H9 (cell line): ENCODE measurements at regions not wholly inside any gene's neighbourhood (a gene's known extent, or its start where the extent isn't known, plus 50 kb on each side); places are given as distances from the start of the nearest gene placed in this dataset.

ENCODE experiments used
- DNase-seq: peaks from one replicate; pipeline ENCODE4 v3.0.0-alpha.2; 2017
- H2AFZ ChIP-seq: one replicate; pipeline ENCODE4 v1.6.1; 2013; ENCODE audit warnings: mild to moderate bottlenecking, low read length, control low read depth, moderate library complexity
- H2AK5ac ChIP-seq: 2 replicates; pipeline ENCODE4 v1.6.1; 2013; ENCODE audit warnings: low read length, control low read depth, mixed read lengths; ENCODE audit not compliant: insufficient read length
- H2BK120ac ChIP-seq: one replicate; pipeline ENCODE4 v1.6.1; 2013; ENCODE audit warnings: low read depth, mild to moderate bottlenecking, low read length, control low read depth, inconsistent platforms; ENCODE audit not compliant: poor library complexity, severe bottlenecking
- H2BK12ac ChIP-seq: 2 replicates; pipeline ENCODE4 v1.6.1; 2013; ENCODE audit warnings: low read length, control low read depth, mixed read lengths, low read depth; ENCODE audit not compliant: insufficient read length
- H2BK15ac ChIP-seq: 2 replicates; pipeline ENCODE4 v1.6.1; 2013; ENCODE audit warnings: low read depth, low read length, control low read depth
- H2BK20ac ChIP-seq: one replicate; pipeline ENCODE4 v1.6.1; 2013; ENCODE audit warnings: low read depth, mild to moderate bottlenecking, low read length, control low read depth, inconsistent platforms; ENCODE audit not compliant: poor library complexity, severe bottlenecking
- H2BK5ac ChIP-seq: 2 replicates; pipeline ENCODE4 v1.6.1; 2013; ENCODE audit warnings: low read length, control low read depth, mixed read lengths; ENCODE audit not compliant: insufficient read length
- H3K14ac ChIP-seq: 2 replicates; pipeline ENCODE4 v1.6.1; 2013; ENCODE audit warnings: low read length, control low read depth; ENCODE audit not compliant: insufficient read depth
- H3K18ac ChIP-seq: 2 replicates; pipeline ENCODE4 v1.6.1; 2013; ENCODE audit warnings: low read depth, mild to moderate bottlenecking, mixed read lengths, low read length, control low read depth; ENCODE audit not compliant: insufficient read length
- H3K23ac ChIP-seq: 2 replicates; pipeline ENCODE4 v1.6.1; 2013; ENCODE audit warnings: low read length, control low read depth, mixed read lengths, low read depth; ENCODE audit not compliant: insufficient read length
- H3K23me2 ChIP-seq: 2 replicates; pipeline ENCODE4 v1.6.1; 2013; ENCODE audit warnings: low read depth, mild to moderate bottlenecking, mixed read lengths, low read length, control low read depth; ENCODE audit not compliant: insufficient read length, poor library complexity, severe bottlenecking
- H3K27ac ChIP-seq: 2 replicates; pipeline ENCODE4 v1.5.1; 2013; ENCODE audit warnings: low read length, control low read depth, mixed read lengths, low read depth; ENCODE audit not compliant: insufficient read length
- H3K27me3 ChIP-seq: 2 replicates; pipeline ENCODE4 v1.6.1; 2013; ENCODE audit warnings: low read length, control low read depth, inconsistent platforms; ENCODE audit not compliant: insufficient read depth
- H3K4ac ChIP-seq: 2 replicates; pipeline ENCODE4 v1.6.1; 2013; ENCODE audit warnings: low read depth, mild to moderate bottlenecking, control low read depth, inconsistent platforms, low read length, moderate library complexity
- H3K4me1 ChIP-seq: 2 replicates; pipeline ENCODE4 v1.6.1; 2013; ENCODE audit warnings: low read length, control low read depth, inconsistent platforms; ENCODE audit not compliant: insufficient read depth
- H3K4me2 ChIP-seq: 2 replicates; pipeline ENCODE4 v1.6.1; 2013; ENCODE audit warnings: low read length, control low read depth, mixed read lengths; ENCODE audit not compliant: insufficient read length, insufficient read depth
- H3K56ac ChIP-seq: 2 replicates; pipeline ENCODE4 v1.6.1; 2013; ENCODE audit warnings: low read depth, mild to moderate bottlenecking, mixed read lengths, low read length, control low read depth; ENCODE audit not compliant: insufficient read length
- H3K79me1 ChIP-seq: 2 replicates; pipeline ENCODE4 v1.6.1; 2013; ENCODE audit warnings: low read depth, mild to moderate bottlenecking, moderate library complexity, low read length, control low read depth, inconsistent platforms; ENCODE audit not compliant: insufficient read depth, poor library complexity, severe bottlenecking
- H3K79me2 ChIP-seq: 2 replicates; pipeline ENCODE4 v1.6.1; 2013; ENCODE audit warnings: low read length, control low read depth, inconsistent platforms; ENCODE audit not compliant: insufficient read depth
- H3K9ac ChIP-seq: 2 replicates; pipeline ENCODE4 v1.6.1; 2013; ENCODE audit warnings: low read length, control low read depth, mixed read lengths; ENCODE audit not compliant: insufficient read length; ENCODE audit errors: extremely low read depth
- H3K9me3 ChIP-seq: one replicate; pipeline ENCODE4 v1.6.1; 2013; ENCODE audit warnings: low read depth, low read length, inconsistent platforms; ENCODE audit not compliant: control insufficient read depth
- H3T11ph ChIP-seq: one replicate; pipeline ENCODE4 v1.6.1; 2013; ENCODE audit warnings: mild to moderate bottlenecking, low read length, control low read depth, inconsistent platforms
- H4K20me1 ChIP-seq: one replicate; pipeline ENCODE4 v1.6.1; 2013; ENCODE audit not compliant: control insufficient read depth, insufficient read length, insufficient read depth
- H4K5ac ChIP-seq: 2 replicates; pipeline ENCODE4 v1.6.1; 2013; ENCODE audit warnings: low read depth, mild to moderate bottlenecking, mixed read lengths, low read length, control low read depth; ENCODE audit not compliant: insufficient read length
- H4K8ac ChIP-seq: replicated peaks from 2 replicates; pipeline ENCODE4 v1.6.1; 2013; ENCODE audit warnings: low read length, control low read depth, mixed read lengths, low read depth; ENCODE audit not compliant: insufficient read length
- H4K91ac ChIP-seq: 2 replicates; pipeline ENCODE4 v1.6.1; 2013; ENCODE audit warnings: low read depth, mild to moderate bottlenecking, moderate library complexity, mixed read lengths, low read length, control low read depth; ENCODE audit not compliant: insufficient read length
- H3K27ac Mint-ChIP-seq, 3 experiments: 2 replicates in 2 of 3; 3 replicates in 1 of 3; pipeline ENCODE4 v1.8.0; 2020 to 2021; ENCODE audit warnings: mixed read lengths in 3 of 3, mild to moderate bottlenecking in 1 of 3, moderate library complexity in 1 of 3
- H3K27me3 Mint-ChIP-seq: 2 replicates; pipeline ENCODE4 v1.8.0; 2021; ENCODE audit warnings: low read depth, mild to moderate bottlenecking, moderate library complexity, mixed read lengths
- H3K36me3 Mint-ChIP-seq, 3 experiments: 2 replicates in 2 of 3; 3 replicates in 1 of 3; pipeline ENCODE4 v1.8.0; 2020 to 2021; ENCODE audit warnings: low read depth in 3 of 3, mixed read lengths in 3 of 3; ENCODE audit not compliant: insufficient read depth in 1 of 3
- H3K4me1 Mint-ChIP-seq, 2 experiments: 2 replicates each; pipeline ENCODE4 v1.8.0; 2020; ENCODE audit warnings: mixed read lengths in 2 of 2
- H3K4me3 Mint-ChIP-seq, 2 experiments: 2 replicates in 1 of 2; 3 replicates in 1 of 2; pipeline ENCODE4 v1.8.0; 2020 to 2021; ENCODE audit warnings: mild to moderate bottlenecking in 2 of 2, mixed read lengths in 2 of 2, moderate library complexity in 1 of 2
- H3K9me3 Mint-ChIP-seq, 2 experiments: 2 replicates in 1 of 2; 3 replicates in 1 of 2; pipeline ENCODE4 v1.8.0; 2020; ENCODE audit warnings: mild to moderate bottlenecking in 2 of 2, mixed read lengths in 2 of 2, moderate library complexity in 1 of 2
- WGBS: extraction: QIAGEN DNeasy Blood & Tissue Kit; methylation state at CpG from one replicate; pipeline ENCODE4 v1.1.7; 2013; ENCODE audit warnings: missing lambda C conversion rate, low lambda C conversion rate, mixed read lengths; ENCODE audit not compliant: insufficient read length; ENCODE audit errors: extremely low coverage; 5-methylcytosine and 5-hydroxymethylcytosine counted together
- TF ChIP-seq, protein P1 (sequence below): fragments of 200-600 bp; sonication (generic); conservative IDR thresholded peaks from 3 replicates; pipeline ENCODE4 v1.8.0; 2021; ENCODE audit warnings: antibody characterized with exemption, mild to moderate bottlenecking

GRCh38 chr6:156593127-156593526 lies 184.1 kb upstream of the ARID1B start:
- Mint-ChIP-seq H3K36me3 (no peaks in the 10 kb centered on the region), H3K27me3 (no peaks in the 10 kb centered on the region; the same call in 1 of the 2 replicates), H3K9me3 (no peaks in the 10 kb centered on the region), H3K27ac (no peak overlapping the region), H3K4me3 (no peak overlapping the region), H3K4me1 (peaks cover 9 to 13% of the 10 kb centered on the region in 2 experiments)
- no peak overlapping the region for H3K23ac ChIP-seq
- H2BK5ac ChIP-seq = no peak overlapping the region
- H3K27ac ChIP-seq = no peak overlapping the region
- TF ChIP-seq, protein P1, sequence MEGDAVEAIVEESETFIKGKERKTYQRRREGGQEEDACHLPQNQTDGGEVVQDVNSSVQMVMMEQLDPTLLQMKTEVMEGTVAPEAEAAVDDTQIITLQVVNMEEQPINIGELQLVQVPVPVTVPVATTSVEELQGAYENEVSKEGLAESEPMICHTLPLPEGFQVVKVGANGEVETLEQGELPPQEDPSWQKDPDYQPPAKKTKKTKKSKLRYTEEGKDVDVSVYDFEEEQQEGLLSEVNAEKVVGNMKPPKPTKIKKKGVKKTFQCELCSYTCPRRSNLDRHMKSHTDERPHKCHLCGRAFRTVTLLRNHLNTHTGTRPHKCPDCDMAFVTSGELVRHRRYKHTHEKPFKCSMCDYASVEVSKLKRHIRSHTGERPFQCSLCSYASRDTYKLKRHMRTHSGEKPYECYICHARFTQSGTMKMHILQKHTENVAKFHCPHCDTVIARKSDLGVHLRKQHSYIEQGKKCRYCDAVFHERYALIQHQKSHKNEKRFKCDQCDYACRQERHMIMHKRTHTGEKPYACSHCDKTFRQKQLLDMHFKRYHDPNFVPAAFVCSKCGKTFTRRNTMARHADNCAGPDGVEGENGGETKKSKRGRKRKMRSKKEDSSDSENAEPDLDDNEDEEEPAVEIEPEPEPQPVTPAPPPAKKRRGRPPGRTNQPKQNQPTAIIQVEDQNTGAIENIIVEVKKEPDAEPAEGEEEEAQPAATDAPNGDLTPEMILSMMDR = no peak
- H3T11ph ChIP-seq = no peak overlapping the region
- H3K14ac ChIP-seq = no peak overlapping the region
- H2BK12ac ChIP-seq = no peak overlapping the region
- no peaks in the 10 kb centered on the region for H4K20me1 ChIP-seq
- H3K9ac ChIP-seq = no peak overlapping the region
- no peak overlapping the region for H4K91ac ChIP-seq
- H3K9me3 ChIP-seq = no peaks in the 10 kb centered on the region
- H4K8ac ChIP-seq = no peak overlapping the region
- H2BK120ac ChIP-seq = no peak overlapping the region
- H3K18ac ChIP-seq = no peak overlapping the region
- H2BK15ac ChIP-seq = no peak overlapping the region
- no peak overlapping the region for H3K56ac ChIP-seq
- no peak overlapping the region for H2BK20ac ChIP-seq
- H2AFZ ChIP-seq = no peak overlapping the region
- WGBS = no CpG with 5 or more reads among the region's 1 CpG
- H3K4ac ChIP-seq = no peak overlapping the region
- no peaks in the 10 kb centered on the region for H3K79me1 ChIP-seq
- H3K4me2 ChIP-seq = no peak overlapping the region
- no peaks in the 10 kb centered on the region for H3K23me2 ChIP-seq
- no peak overlapping the region for H4K5ac ChIP-seq
- H3K79me2 ChIP-seq = no peaks in the 10 kb centered on the region
- H2AK5ac ChIP-seq = no peak overlapping the region
- no peaks in the 10 kb centered on the region for H3K4me1 ChIP-seq
- no peak for DNase-seq
- no peaks in the 10 kb centered on the region for H3K27me3 ChIP-seq
